T-cell (primary cell): ENCODE measurements at regions not wholly inside any gene's neighbourhood (a gene's known extent, or its start where the extent isn't known, plus 50 kb on each side); places are given as distances from the start of the nearest gene placed in this dataset.
"Not testable (repeated sequence)": the region's sequence is repeated elsewhere in the genome, so short reads cannot be mapped to it uniquely, and the experiment has no call there.

Experiments used
- ATAC-seq, 4 experiments: fragments of 200-7000 bp in 3 of 4; fragments of 150-1000 bp in 1 of 4; cut with Tn5 transposase; replicated peaks in 1 of 4; 1 replicate in 3 of 4; 2 replicates in 1 of 4; pipeline ENCODE4 v1.10.0; 2021; ENCODE audit warnings: moderate library complexity in 3 of 4, mild to moderate bottlenecking in 2 of 4, moderate number of reproducible peaks in 1 of 4
- CTCF ChIA-PET, 2 donors: fragments of 300-600 bp; sonication (Branson Sonifier 250); formaldehyde crosslinking; loops; one replicate each; lab custom pipeline; 2022; ENCODE audit warnings: antibody characterized with exemption in 2 of 2; lab: Charles Lee
- POLR2A ChIA-PET, 2 donors: fragments of 300-600 bp; sonication (Branson Sonifier 250); formaldehyde crosslinking; loops; one replicate each; lab custom pipeline; 2022; ENCODE audit warnings: antibody characterized with exemption in 2 of 2; lab: Charles Lee
- DNase-seq, 35 experiments: peaks; one replicate each; pipeline versions ENCODE4 v3.0.0 to v3.0.0-alpha.2; 2013 to 2023
- H3K27ac ChIP-seq: one replicate; pipeline ENCODE4 v1.5.1; 2013; ENCODE audit warnings: low read length
- H3K27me3 ChIP-seq, 2 experiments: replicated peaks in 1 of 2; 1 replicate in 1 of 2; 2 replicates in 1 of 2; pipeline versions ENCODE4 v1.6.1 to v1.7.0; 2013; ENCODE audit warnings: low read length in 1 of 2, mixed read lengths in 1 of 2; ENCODE audit not compliant: control insufficient read depth in 2 of 2, insufficient read depth in 2 of 2; ENCODE audit errors: extremely low read depth in 1 of 2
- H3K36me3 ChIP-seq, 2 donors: 1 replicate in 1 of 2; 2 replicates in 1 of 2; pipeline versions ENCODE4 v1.6.1 to v1.7.0; 2013; ENCODE audit warnings: low read length in 1 of 2; ENCODE audit not compliant: control insufficient read depth in 2 of 2, insufficient read depth in 1 of 2; ENCODE audit errors: extremely low read depth in 1 of 2
- H3K4me1 ChIP-seq, 2 experiments: 1 replicate in 1 of 2; 2 replicates in 1 of 2; pipeline versions ENCODE4 v1.6.1 to v1.7.0; 2013; ENCODE audit warnings: low read length in 2 of 2, mixed read lengths in 1 of 2; ENCODE audit not compliant: insufficient read depth in 2 of 2, control insufficient read depth in 1 of 2; ENCODE audit errors: extremely low read depth in 1 of 2
- H3K4me3 ChIP-seq, 2 donors: 1 replicate in 1 of 2; 2 replicates in 1 of 2; pipeline versions ENCODE4 v1.5.1 to v1.7.0; 2013; ENCODE audit warnings: mild to moderate bottlenecking in 2 of 2, low read length in 1 of 2, moderate library complexity in 1 of 2; ENCODE audit not compliant: control insufficient read depth in 1 of 2; ENCODE audit errors: extremely low read depth in 1 of 2
- H3K9me3 ChIP-seq: 2 replicates; pipeline ENCODE4 v1.7.0; 2013
- H3K27ac Mint-ChIP-seq, 2 donors: one replicate each; pipeline ENCODE4 v1.8.0; 2020 to 2021; ENCODE audit warnings: mild to moderate bottlenecking in 2 of 2, mixed read lengths in 2 of 2
- H3K27me3 Mint-ChIP-seq, 2 donors: one replicate each; pipeline ENCODE4 v1.8.0; 2021 to 2022; ENCODE audit warnings: mixed read lengths in 2 of 2
- H3K36me3 Mint-ChIP-seq: one replicate; pipeline ENCODE4 v1.8.0; 2021; ENCODE audit warnings: mixed read lengths
- H3K4me1 Mint-ChIP-seq, 3 donors: one replicate each; pipeline ENCODE4 v1.8.0; 2020 to 2022; ENCODE audit warnings: mixed read lengths in 3 of 3, mild to moderate bottlenecking in 1 of 3
- H3K4me3 Mint-ChIP-seq, 3 donors: one replicate each; pipeline ENCODE4 v1.8.0; 2020 to 2022; ENCODE audit warnings: mild to moderate bottlenecking in 3 of 3, mixed read lengths in 3 of 3, moderate library complexity in 3 of 3
- H3K9me3 Mint-ChIP-seq, 3 donors: one replicate each; pipeline ENCODE4 v1.8.0; 2020 to 2022; ENCODE audit warnings: mixed read lengths in 3 of 3
- WGBS: methylation state at CpG from one replicate; pipeline ENCODE4 v1.1.5; 2013; ENCODE audit warnings: missing lambda C conversion rate; ENCODE audit not compliant: insufficient coverage; 5-methylcytosine and 5-hydroxymethylcytosine counted together

GRCh38 chr18:5004031-5004820 lies 192.8 kb downstream of the AKAIN1 start:
- not testable (repeated sequence) for H3K4me3 ChIP-seq, H3K9me3 ChIP-seq
- CTCF ChIA-PET, result interaction anchor here in 1 of 2 donors (0.7 kb wide), 1 partner anchor 537 kb away, joined by 3 read pairs; no protein-coding TSS in a partner anchor

GRCh38 chr18:4994710-4995109 lies 202.3 kb downstream of the AKAIN1 start:
- peaks cover 0 to 5% of the 10 kb centered on the region in 2 experiments for H3K27me3 ChIP-seq
- H3K27ac Mint-ChIP-seq, result no peak overlapping the region
- no peak overlapping the region for H3K4me3 Mint-ChIP-seq
- H3K9me3 Mint-ChIP-seq, result peaks cover 7 to 18% (median 16%) of the 10 kb centered on the region in 3 donors
- H3K36me3 Mint-ChIP-seq, result no peaks in the 10 kb centered on the region
- no peaks in the 10 kb centered on the region for H3K36me3 ChIP-seq
- no peaks in the 10 kb centered on the region for H3K4me1 ChIP-seq
- no CpG with 5 or more reads among the region's 3 CpGs for WGBS
- ATAC-seq (no peak), DNase-seq (no peak)
- no peaks in the 10 kb centered on the region for H3K9me3 ChIP-seq
- H3K27ac ChIP-seq, result no peak overlapping the region
- ChIA-PET CTCF (no interaction called here), POLR2A (no interaction called here)
- no peaks in the 10 kb centered on the region for H3K4me1 Mint-ChIP-seq
- H3K4me3 ChIP-seq, result no peak overlapping the region
- peaks cover 0 to 2% of the 10 kb centered on the region in 2 donors for H3K27me3 Mint-ChIP-seq

More at GRCh38 chr18:5004031-5004820, 192.8 kb downstream of the AKAIN1 start:
- WGBS, result 36% methylated on average over 16 of the region's 32 CpGs
- ATAC-seq, H3K27ac ChIP-seq, H3K36me3 Mint-ChIP-seq, H3K27ac Mint-ChIP-seq, H3K27me3 ChIP-seq, H3K4me1 Mint-ChIP-seq, DNase-seq, POLR2A ChIA-PET, H3K4me1 ChIP-seq, H3K36me3 ChIP-seq, H3K9me3 Mint-ChIP-seq: not testable (repeated sequence)
- Mint-ChIP-seq H3K4me3 (peak overlapping the region in 1 of 3 donors; percentile 1), H3K27me3 (peaks cover 10 to 20% of the 10 kb centered on the region in 2 donors)

GRCh38 chr18:4987452-4988405 lies 209.3 kb downstream of the AKAIN1 start:
- Mint-ChIP-seq H3K4me1 (no peaks in the 10 kb centered on the region), H3K27me3 (no peaks in the 10 kb centered on the region), H3K36me3 (no peaks in the 10 kb centered on the region), H3K27ac (no peak overlapping the region), H3K4me3 (no peak overlapping the region), H3K9me3 (peaks cover 16 to 18% (median 16%) of the 10 kb centered on the region in 3 donors)
- Histone ChIP-seq H3K27ac (no peak overlapping the region), H3K9me3 (no peaks in the 10 kb centered on the region), H3K36me3 (no peaks in the 10 kb centered on the region), H3K27me3 (no peaks in the 10 kb centered on the region), H3K4me1 (no peaks in the 10 kb centered on the region), H3K4me3 (no peak overlapping the region)
- 69% methylated on average over 7 of the region's 10 CpGs for WGBS
- DNase-seq (no peak), ATAC-seq (no peak)
- ChIA-PET POLR2A (no interaction called here), CTCF (no interaction called here)

GRCh38 chr18:4986677-4987076 lies 210.4 kb downstream of the AKAIN1 start:
- Histone ChIP-seq H3K36me3 (no peaks in the 10 kb centered on the region), H3K27ac (no peak overlapping the region), H3K4me3 (no peak overlapping the region), H3K4me1 (no peaks in the 10 kb centered on the region), H3K27me3 (no peaks in the 10 kb centered on the region), H3K9me3 (no peaks in the 10 kb centered on the region)
- H3K36me3 Mint-ChIP-seq, result no peaks in the 10 kb centered on the region
- H3K4me3 Mint-ChIP-seq, result no peak overlapping the region
- ChIA-PET POLR2A (no interaction called here), CTCF (no interaction called here)
- ATAC-seq (no peak), DNase-seq (no peak)
- peaks cover 14 to 18% (median 16%) of the 10 kb centered on the region in 3 donors for H3K9me3 Mint-ChIP-seq
- H3K27me3 Mint-ChIP-seq, result no peaks in the 10 kb centered on the region
- no peaks in the 10 kb centered on the region for H3K4me1 Mint-ChIP-seq
- WGBS, result 65% methylated on average over 6 of the region's 6 CpGs
- H3K27ac Mint-ChIP-seq, result no peak overlapping the region

GRCh38 chr18:4986066-4986465 lies 211.0 kb downstream of the AKAIN1 start:
- Histone ChIP-seq H3K9me3 (no peaks in the 10 kb centered on the region), H3K27me3 (no peaks in the 10 kb centered on the region), H3K27ac (no peak overlapping the region), H3K4me3 (no peak overlapping the region), H3K4me1 (no peaks in the 10 kb centered on the region), H3K36me3 (no peaks in the 10 kb centered on the region)
- H3K4me3 Mint-ChIP-seq, result no peak overlapping the region
- DNase-seq (no peak), ATAC-seq (no peak)
- H3K36me3 Mint-ChIP-seq, result no peaks in the 10 kb centered on the region
- ChIA-PET CTCF (no interaction called here), POLR2A (no interaction called here)
- no peaks in the 10 kb centered on the region for H3K27me3 Mint-ChIP-seq
- peaks cover 15 to 16% (median 15%) of the 10 kb centered on the region in 3 donors for H3K9me3 Mint-ChIP-seq
- no peak overlapping the region for H3K27ac Mint-ChIP-seq
- H3K4me1 Mint-ChIP-seq, result no peaks in the 10 kb centered on the region

- H3K4me1 ChIP-seq, result no peaks in the 10 kb centered on the region
- H3K9me3 ChIP-seq, result no peaks in the 10 kb centered on the region
- ATAC-seq (no peak), DNase-seq (no peak)
- POLR2A ChIA-PET, result no interaction called here
- no peaks in the 10 kb centered on the region for H3K36me3 ChIP-seq
- no peak overlapping the region for H3K4me3 ChIP-seq
- peaks cover 12 to 33% (median 25%) of the 10 kb centered on the region in 3 donors for H3K9me3 Mint-ChIP-seq
- H3K4me1 Mint-ChIP-seq, result no peaks in the 10 kb centered on the region
- WGBS, result 80% methylated on average over 1 of the region's 4 CpGs
- no peak overlapping the region for H3K27ac ChIP-seq
- CTCF ChIA-PET, result no interaction called here
- no peaks in the 10 kb centered on the region for H3K36me3 Mint-ChIP-seq
- no peaks in the 10 kb centered on the region for H3K27me3 Mint-ChIP-seq
- H3K4me3 Mint-ChIP-seq, result no peak overlapping the region
- H3K27me3 ChIP-seq, result no peaks in the 10 kb centered on the region
- H3K27ac Mint-ChIP-seq, result no peak overlapping the region
Observed at GRCh38 chr18:4961121-4961909, 235.7 kb downstream of the AKAIN1 start.
